CMK (cell line): ENCODE measurements at regions not wholly inside any gene's neighbourhood (a gene's known extent, or its start where the extent isn't known, plus 50 kb on each side); places are given as distances from the start of the nearest gene placed in this dataset.

ENCODE experiments used
- DNase-seq: peaks from one replicate; pipeline ENCODE4 v3.0.0-alpha.2; 2010; ENCODE audit warnings: low read depth

DNA sequence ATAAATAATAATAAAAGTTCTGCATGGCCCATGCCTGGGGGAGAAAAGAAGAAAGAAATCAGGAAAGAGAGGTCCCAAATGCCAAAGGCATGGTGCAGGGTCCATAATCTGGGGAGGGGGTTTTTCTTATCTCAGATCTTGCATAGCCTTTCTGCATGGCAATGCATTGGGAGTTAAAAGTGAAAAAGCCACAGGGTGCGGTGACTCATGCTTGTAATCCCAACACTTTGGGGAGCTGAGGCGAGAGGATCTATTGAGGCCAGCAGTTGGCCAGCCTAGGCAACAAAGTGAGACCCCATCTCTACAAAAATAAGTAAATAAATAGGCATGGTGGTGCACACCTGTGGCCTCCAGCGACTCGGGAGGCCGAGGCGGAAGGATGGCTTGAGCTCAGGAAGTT lies 76.8 kb upstream of the GATA2 start:
- no peak for DNase-seq

DNA sequence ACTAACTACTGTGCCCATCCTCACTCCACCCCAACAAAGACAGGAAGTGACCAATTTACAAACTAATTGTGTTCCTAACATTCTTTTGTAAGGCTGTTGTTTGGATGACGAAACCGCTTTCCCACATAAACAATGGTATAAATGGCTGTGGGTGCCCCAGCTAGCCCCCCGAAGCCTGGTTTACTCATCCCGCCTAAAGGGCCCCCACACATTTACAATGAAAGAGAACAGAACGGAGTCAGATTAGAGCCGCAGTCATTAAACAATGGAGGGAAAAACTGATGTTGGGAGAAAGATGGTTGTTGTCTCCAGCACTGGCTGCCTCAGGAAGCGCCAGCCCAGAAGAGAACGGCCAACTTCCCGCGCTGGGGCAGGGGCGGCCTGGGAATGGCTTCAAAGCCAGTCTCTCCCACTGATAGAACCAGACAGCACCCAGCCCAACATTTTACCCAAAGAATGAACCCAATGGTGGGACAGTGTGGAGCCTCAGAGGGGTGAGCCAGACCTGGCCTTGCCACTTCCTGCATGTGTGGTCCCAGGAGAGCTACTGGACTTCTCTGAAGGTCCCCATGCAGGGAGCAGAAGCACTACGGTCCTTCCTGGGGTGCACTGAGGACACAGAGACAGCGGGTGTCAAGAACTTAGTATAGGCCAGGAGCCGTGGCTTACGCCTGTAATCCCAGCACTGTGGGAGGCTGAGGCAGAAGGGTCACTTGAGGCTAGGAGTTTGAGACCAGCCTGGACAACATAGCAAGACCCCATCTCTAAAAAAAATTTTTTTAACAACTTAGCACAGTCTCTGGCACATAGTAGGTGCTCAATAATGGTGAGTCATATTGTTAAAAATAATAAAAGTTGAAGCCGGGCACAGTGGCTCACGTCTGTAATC lies 75.8 kb upstream of the GATA2 start:
- DNase-seq, result no peak

DNA sequence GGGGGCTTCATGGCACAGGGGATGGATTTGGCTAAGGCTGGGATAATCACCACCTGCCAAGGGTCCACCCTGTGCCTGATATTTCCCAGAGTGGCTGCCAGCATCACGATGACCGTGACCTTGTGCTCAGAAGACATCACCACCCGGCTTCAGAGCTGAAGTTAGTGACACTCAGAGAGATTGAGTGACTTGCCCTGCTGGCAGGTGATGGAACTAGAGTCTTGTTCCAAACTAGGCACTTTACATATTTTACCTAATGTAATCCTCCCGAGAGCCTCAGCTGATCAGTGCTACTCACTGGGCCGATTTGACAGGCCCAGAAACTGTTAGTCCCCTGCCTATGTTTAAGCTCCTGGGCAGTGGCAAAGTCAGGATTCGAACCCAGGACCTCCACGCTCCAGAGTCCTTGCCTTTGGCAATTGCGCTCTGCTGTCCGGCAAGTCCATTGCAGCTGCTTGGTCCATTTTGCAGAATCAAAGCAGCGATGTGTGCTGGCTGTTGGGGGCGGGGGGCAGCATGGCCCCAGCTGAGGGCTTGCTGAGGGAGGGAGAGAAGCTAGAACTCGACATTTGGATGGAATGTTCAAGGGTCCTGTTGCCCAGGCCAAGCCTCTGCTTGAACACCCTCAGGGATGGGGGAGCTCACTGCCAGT lies 74.8 kb upstream of the GATA2 start:
- DNase-seq, result no peak

DNA sequence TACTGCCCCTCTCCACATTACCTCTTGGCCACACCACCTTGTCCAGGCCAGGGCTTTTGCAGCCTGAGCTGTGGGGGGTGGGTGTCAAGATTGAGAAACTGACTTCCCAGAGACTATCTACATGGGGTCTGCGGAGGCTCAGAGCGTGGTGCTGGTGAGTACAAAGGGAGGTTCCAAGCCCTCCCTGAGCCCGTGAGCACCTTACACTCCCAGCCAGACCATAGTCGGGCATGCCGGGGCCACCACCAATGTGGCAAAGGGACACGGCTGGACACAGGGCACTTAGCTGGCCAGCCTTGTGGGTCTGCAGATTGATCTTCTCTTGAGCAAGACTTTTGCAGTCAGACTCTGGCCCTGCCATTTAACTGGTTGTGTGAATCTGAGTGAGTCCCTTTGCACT lies 74.1 kb upstream of the GATA2 start:
- DNase-seq, result no peak

DNA sequence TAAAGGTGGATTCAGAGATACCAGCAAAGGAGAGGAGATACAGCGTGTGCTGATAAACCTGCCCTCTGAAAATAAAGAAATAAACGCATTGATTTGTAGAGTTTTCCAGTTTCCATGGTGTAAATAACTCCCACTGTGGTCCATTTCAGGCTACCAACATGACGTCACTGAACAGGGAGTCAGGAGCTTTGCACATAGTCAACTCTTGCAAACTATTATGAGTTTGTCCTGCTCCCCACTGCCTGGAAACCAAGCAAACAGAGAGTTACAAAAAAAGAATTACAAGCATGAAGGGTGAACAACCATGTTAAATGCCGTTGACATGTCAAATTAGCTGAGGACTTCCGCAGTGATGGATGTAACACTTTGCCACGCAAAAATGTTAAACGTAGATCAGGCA lies 70.4 kb upstream of the GATA2 start:
- no peak for DNase-seq

DNA sequence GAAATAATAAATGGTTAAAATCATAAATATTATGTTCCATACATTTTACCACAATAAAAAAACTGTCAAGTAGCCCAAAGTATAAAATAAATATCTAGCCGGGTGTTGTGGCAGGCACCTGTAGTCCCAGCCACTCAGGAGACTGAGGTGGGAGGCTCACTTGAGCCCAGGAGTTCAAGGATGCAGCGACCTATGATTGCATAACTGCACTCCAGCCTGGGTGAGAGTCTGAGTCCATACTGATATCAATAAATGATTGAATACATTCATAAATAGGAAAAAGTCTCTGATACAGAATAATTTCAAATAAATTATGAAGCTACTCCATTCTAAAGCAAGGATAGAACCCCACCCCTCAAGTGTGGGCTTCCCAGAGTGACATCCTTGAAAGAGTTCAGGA lies 68.5 kb upstream of the GATA2 start:
- DNase-seq, result no peak

GRCh38 chr3:128560768-128561167 lies 67.8 kb upstream of the GATA2 start:
- no peak for DNase-seq

- no peak for DNase-seq
These were observed 66.7 kb upstream of the GATA2 start for GRCh38 chr3:128559486-128560225.

- DNase-seq, result no peak
These were observed 64.7 kb upstream of the GATA2 start for GRCh38 chr3:128557531-128558280.

DNA sequence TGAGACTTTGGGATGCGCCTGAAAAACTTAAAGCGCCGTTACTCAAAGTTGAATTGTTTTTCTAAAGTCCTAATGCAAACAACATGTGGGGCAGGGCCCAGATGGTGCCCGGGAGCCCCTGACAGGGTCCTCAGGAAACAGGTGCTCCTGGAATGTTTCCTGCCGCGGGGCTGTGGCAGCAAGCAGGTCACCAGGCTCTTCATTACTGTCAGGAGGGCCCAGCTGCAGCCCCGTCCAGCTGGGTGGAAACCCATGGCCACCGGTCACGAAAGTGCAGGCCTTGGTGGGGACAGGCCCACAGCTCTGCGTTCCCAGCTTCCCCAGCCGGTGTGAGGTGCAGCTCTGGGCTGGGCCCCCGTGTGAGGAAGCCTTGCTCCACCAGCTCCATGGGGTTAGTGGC lies 63.9 kb upstream of the GATA2 start:
- no peak for DNase-seq

DNA sequence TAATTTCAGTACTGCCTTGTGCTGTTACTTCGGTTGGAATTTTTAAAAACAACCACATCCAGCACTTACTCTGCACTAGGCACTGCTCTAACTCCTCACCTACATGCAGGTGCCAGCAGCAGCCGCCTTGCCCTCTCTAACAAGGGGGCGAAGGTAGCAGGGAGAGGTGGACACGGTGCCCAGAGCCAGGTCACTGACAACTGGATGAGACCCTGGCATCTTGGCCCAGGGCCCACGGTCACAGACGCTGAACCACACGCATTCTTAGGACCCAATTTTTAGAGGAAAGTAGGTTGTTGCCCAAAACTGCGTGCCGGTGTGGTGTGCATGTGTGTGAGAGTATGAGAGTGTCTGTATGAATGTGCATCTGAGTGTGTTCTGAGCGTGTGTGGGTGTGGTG lies 63.4 kb upstream of the GATA2 start:
- DNase-seq, result no peak

- DNase-seq, result no peak
These were observed 62.8 kb upstream of the GATA2 start for GRCh38 chr3:128555841-128556240.

- DNase-seq, result no peak
These were observed 62.3 kb upstream of the GATA2 start for GRCh38 chr3:128555098-128555825.

DNA sequence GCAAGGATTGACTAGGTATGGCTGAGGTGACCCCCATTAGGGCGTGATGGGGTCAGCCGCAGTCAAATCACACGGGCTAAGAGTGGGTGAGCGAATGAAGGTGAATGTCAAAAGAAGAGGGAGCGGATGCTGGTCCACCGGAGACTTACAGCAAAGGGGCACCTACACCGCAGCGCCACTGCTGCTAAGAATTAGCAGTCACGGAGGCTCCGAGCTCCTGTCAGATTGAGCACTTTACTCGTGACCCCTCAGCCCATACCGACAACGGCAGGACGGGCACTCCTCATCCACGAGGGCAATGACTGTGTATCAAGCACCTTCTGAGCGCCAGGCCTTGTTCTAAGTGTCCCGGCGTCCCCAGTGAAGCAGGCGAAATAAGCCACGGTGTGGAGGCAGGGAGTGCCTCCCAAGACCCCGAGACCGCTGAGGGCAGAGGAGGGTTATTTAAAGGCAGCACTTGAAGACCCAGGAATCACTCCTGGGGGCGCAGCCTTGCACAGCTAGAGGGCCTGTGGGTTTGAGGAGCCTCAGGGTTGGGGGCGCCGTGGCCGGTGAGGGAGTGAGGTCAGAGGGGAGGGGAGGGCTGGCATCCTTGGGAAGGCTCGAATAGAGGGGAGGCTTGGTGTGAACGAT lies 61.6 kb upstream of the GATA2 start:
- DNase-seq, result no peak

GRCh38 chr3:128554100-128554464 lies 61.1 kb upstream of the GATA2 start:
- DNase-seq, result no peak

DNA sequence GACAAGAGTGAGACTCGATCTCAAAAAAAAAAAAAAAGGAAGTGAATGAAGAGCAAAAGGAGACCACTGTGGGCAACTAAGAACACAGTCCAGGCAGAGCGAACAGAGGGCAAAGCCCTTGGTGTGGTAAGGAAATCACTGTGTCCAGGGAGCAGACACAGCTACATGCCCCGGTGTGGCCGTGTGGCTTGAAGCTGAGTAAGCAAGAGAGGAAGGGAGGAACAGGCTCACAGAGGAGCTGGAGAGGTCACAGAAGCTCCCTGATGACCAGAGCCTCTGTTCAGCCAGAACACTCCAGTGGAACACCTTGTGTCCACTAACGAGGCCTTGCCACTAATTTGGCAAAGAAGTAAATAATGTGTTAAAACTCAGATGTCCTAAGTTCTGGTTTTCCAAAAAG lies 60.6 kb upstream of the GATA2 start:
- DNase-seq, result no peak

- DNase-seq, result no peak
These were observed 58.9 kb upstream of the GATA2 start for GRCh38 chr3:128551867-128552266.

GRCh38 chr3:128551451-128551850 lies 58.5 kb upstream of the GATA2 start:
- no peak for DNase-seq

- DNase-seq, result peak; percentile 32
These were observed 57.6 kb upstream of the GATA2 start for GRCh38 chr3:128550471-128551126.

- DNase-seq, result no peak
These were observed 57.1 kb upstream of the GATA2 start for GRCh38 chr3:128550113-128550440.
